ENCODE measurements at regions not wholly inside any gene's neighbourhood (a gene's known extent, or its start where the extent isn't known, plus 50 kb on each side); places are given as distances from the start of the nearest gene placed in this dataset.

DNA sequence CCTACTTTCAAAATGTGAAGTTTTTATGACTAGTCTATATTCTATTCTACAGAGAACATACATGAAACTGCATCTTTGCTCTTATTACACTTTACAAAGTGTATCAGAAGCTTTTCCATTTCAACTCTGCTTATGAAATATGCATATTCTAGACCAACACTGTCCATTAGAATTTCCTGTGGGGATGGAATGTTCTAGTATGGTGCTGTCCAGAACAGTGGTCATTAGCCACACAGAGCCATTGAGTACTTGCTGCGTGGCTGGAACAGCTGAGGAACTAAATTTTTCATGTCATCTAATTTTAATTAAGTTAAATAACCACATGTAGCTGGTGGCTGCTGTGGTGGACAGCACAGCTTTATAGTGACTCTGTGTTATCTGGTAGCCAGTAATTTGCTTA, 105.9 kb upstream of the PDE10A start:
- DNase-seq (ENCODE audit: low spot score): no peak
- Histone ChIP-seq H3K9ac (ENCODE audit: low read depth in 1 of 2, low read length in 2 of 2) (no peak overlapping the region), H3K4me3 (ENCODE audit: low read depth in 1 of 3, low read length in 3 of 3) (no peak overlapping the region), H3K27ac (ENCODE audit: low read depth in 1 of 2, low read length in 2 of 2) (no peak overlapping the region), H3K36me3 (ENCODE audit: control insufficient read depth in 4 of 4, insufficient read depth in 3 of 4, low read depth in 1 of 4, low read length in 3 of 4) (no peaks in the 10 kb centered on the region), H3K27me3 (ENCODE audit: control insufficient read depth in 4 of 4, insufficient read depth in 4 of 4, low read length in 3 of 4) (no peaks in the 10 kb centered on the region), H3K4me1 (ENCODE audit: control insufficient read depth in 4 of 4, insufficient read depth in 4 of 4, low read length in 3 of 4) (peaks cover 0 to 2% (median under 1%) of the 10 kb centered on the region in 4 donors), H3K9me3 (ENCODE audit: control insufficient read depth in 4 of 4, low read length in 3 of 4) (no peaks in the 10 kb centered on the region)
- WGBS: 79% methylated on average over 1 of the region's 1 CpG
- TF ChIP-seq GABPA (IDR thresholded peaks at IDR 0.05 in 1 of 2, conservative IDR thresholded peaks at IDR 0.05 in 1 of 2): no peak
- TF ChIP-seq EGR1 (IDR thresholded peaks at IDR 0.05; ENCODE audit: low read depth in 2 of 2): no peak
- TF ChIP-seq MAX (IDR thresholded peaks at IDR 0.05): no peak
- no peak for TF ChIP-seq FOXA2 (IDR thresholded peaks at IDR 0.05)
- no peak for TF ChIP-seq JUND (IDR thresholded peaks at IDR 0.05)
- no peak for TF ChIP-seq NR2F2 (IDR thresholded peaks at IDR 0.05)
- no peak for TF ChIP-seq REST (IDR thresholded peaks at IDR 0.05)
- no peak for TF ChIP-seq FOXA1 (IDR thresholded peaks at IDR 0.05)
- TF ChIP-seq, protein P1, sequence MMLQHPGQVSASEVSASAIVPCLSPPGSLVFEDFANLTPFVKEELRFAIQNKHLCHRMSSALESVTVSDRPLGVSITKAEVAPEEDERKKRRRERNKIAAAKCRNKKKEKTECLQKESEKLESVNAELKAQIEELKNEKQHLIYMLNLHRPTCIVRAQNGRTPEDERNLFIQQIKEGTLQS (IDR thresholded peaks at IDR 0.05): no peak

- Histone ChIP-seq H3K4me3 (ENCODE audit: low read depth in 1 of 3, low read length in 3 of 3) (no peak overlapping the region), H3K9me3 (ENCODE audit: control insufficient read depth in 4 of 4, low read length in 3 of 4) (no peaks in the 10 kb centered on the region), H3K36me3 (ENCODE audit: control insufficient read depth in 4 of 4, insufficient read depth in 3 of 4, low read depth in 1 of 4, low read length in 3 of 4) (no peaks in the 10 kb centered on the region), H3K9ac (ENCODE audit: low read depth in 1 of 2, low read length in 2 of 2) (no peak overlapping the region), H3K27me3 (ENCODE audit: control insufficient read depth in 4 of 4, insufficient read depth in 4 of 4, low read length in 3 of 4) (no peaks in the 10 kb centered on the region), H3K27ac (ENCODE audit: low read depth in 1 of 2, low read length in 2 of 2) (no peak overlapping the region), H3K4me1 (ENCODE audit: control insufficient read depth in 4 of 4, insufficient read depth in 4 of 4, low read length in 3 of 4) (peaks cover 0 to 2% (median under 1%) of the 10 kb centered on the region in 4 donors)
- WGBS: 87% methylated on average over 3 of the region's 3 CpGs
- TF ChIP-seq ZBTB33 (IDR thresholded peaks at IDR 0.05) (no peak), CTCF (IDR thresholded peaks at IDR 0.05; ENCODE audit: low read depth, low read length, missing input control) (no peak), RAD21 (IDR thresholded peaks at IDR 0.05) (no peak), NR2F2 (IDR thresholded peaks at IDR 0.05) (no peak), YY1 (IDR thresholded peaks at IDR 0.05) (no peak), MAX (IDR thresholded peaks at IDR 0.05) (no peak), GABPA (IDR thresholded peaks at IDR 0.05 in 1 of 2, conservative IDR thresholded peaks at IDR 0.05 in 1 of 2) (no peak), EGR1 (IDR thresholded peaks at IDR 0.05; ENCODE audit: low read depth in 2 of 2) (no peak), HNF4G (IDR thresholded peaks at IDR 0.05) (no peak), FOXA1 (IDR thresholded peaks at IDR 0.05) (no peak), HNF4A (conservative IDR thresholded peaks at IDR 0.05) (no peak), FOXA2 (IDR thresholded peaks at IDR 0.05) (no peak), REST (IDR thresholded peaks at IDR 0.05) (no peak)
- no peak for DNase-seq (ENCODE audit: low spot score)
Observed at GRCh38 chr6:165767228-165767627, 104.2 kb upstream of the PDE10A start.
